Fibroblast of villous mesenchyme (primary cell): ENCODE measurements at regions not wholly inside any gene's neighbourhood (a gene's known extent, or its start where the extent isn't known, plus 50 kb on each side); places are given as distances from the start of the nearest gene placed in this dataset.
A peak's percentile ranks its signal among the peaks of the same experiment; 100 is the strongest.

Experiments used
- DNase-seq: peaks from one replicate; pipeline ENCODE4 v3.0.0-alpha.2; 2010; ENCODE audit warnings: low read depth
- H3K4me3 ChIP-seq: 2 replicates; pipeline ENCODE4 v1.5.1; 2011; ENCODE audit warnings: low read depth, mild to moderate bottlenecking, low read length
- CTCF ChIP-seq: IDR thresholded peaks from 2 replicates; pipeline ENCODE4 v1.5.1; 2012; ENCODE audit warnings: low read depth, mild to moderate bottlenecking, low read length; ENCODE audit not compliant: insufficient read depth

GRCh38 chr2:12534646-12535263, 182.0 kb upstream of the TRIB2 start:
- H3K4me3 ChIP-seq = peak overlapping the region; percentile 24
- peak; percentile 96 for DNase-seq

GRCh38 chr2:12536976-12537375, 179.8 kb upstream of the TRIB2 start:
- no peak for TF ChIP-seq CTCF
- no peak overlapping the region for H3K4me3 ChIP-seq
- DNase-seq = no peak

More at GRCh38 chr2:12534646-12535263, 182.0 kb upstream of the TRIB2 start:
- no peak for TF ChIP-seq CTCF

GRCh38 chr2:12538138-12538694, 178.5 kb upstream of the TRIB2 start:
- no peak for DNase-seq
- TF ChIP-seq CTCF = no peak
- H3K4me3 ChIP-seq = no peak overlapping the region

GRCh38 chr2:12539336-12539735, 177.4 kb upstream of the TRIB2 start:
- no peak overlapping the region for H3K4me3 ChIP-seq
- DNase-seq = no peak
- no peak for TF ChIP-seq CTCF

GRCh38 chr2:12539776-12540562, 176.8 kb upstream of the TRIB2 start:
- DNase-seq = no peak
- no peak overlapping the region for H3K4me3 ChIP-seq
- no peak for TF ChIP-seq CTCF

- no peak for TF ChIP-seq CTCF
- H3K4me3 ChIP-seq = no peak overlapping the region
- no peak for DNase-seq
Observed at GRCh38 chr2:12543076-12543977, 173.4 kb upstream of the TRIB2 start.
